C4-2B (cell line): ENCODE measurements at regions not wholly inside any gene's neighbourhood (a gene's known extent, or its start where the extent isn't known, plus 50 kb on each side); places are given as distances from the start of the nearest gene placed in this dataset.

Experiments used
- H3K27ac ChIP-seq: fragments of 450-650 bp; 2 replicates; pipeline ENCODE4 v1.5.1; 2017
- CTCF ChIP-seq: fragments of 450-650 bp; conservative IDR thresholded peaks from 2 replicates; pipeline ENCODE4 v1.5.1; 2017; ENCODE audit warnings: mild to moderate bottlenecking
- ZFX ChIP-seq: fragments of 450-650 bp; IDR thresholded peaks from 2 replicates; pipeline ENCODE4 v1.6.1; 2017

GRCh38 chr3:144923046-144923775 lies 951.6 kb downstream of the DIPK2A start:
- no peak for TF ChIP-seq ZFX
- TF ChIP-seq CTCF, result no peak
- H3K27ac ChIP-seq, result no peak overlapping the region

- H3K27ac ChIP-seq, result no peak overlapping the region
- TF ChIP-seq CTCF, result no peak
- TF ChIP-seq ZFX, result no peak
Observed at GRCh38 chr3:144930431-144930830, 958.8 kb downstream of the DIPK2A start.

GRCh38 chr3:144931590-144931989 lies 960.0 kb downstream of the DIPK2A start:
- H3K27ac ChIP-seq, result no peak overlapping the region
- TF ChIP-seq ZFX, result no peak
- no peak for TF ChIP-seq CTCF

- no peak for TF ChIP-seq CTCF
- TF ChIP-seq ZFX, result no peak
- H3K27ac ChIP-seq, result no peak overlapping the region
Observed at GRCh38 chr3:144942093-144942837, 970.6 kb downstream of the DIPK2A start.

GRCh38 chr3:144942838-144943197 lies 971.2 kb downstream of the DIPK2A start:
- no peak overlapping the region for H3K27ac ChIP-seq
- TF ChIP-seq ZFX, result no peak
- no peak for TF ChIP-seq CTCF

GRCh38 chr3:144947895-144948294 lies 976.3 kb downstream of the DIPK2A start:
- H3K27ac ChIP-seq, result no peak overlapping the region
- TF ChIP-seq CTCF (no peak), ZFX (no peak)

GRCh38 chr3:144948711-144949110 lies 977.1 kb downstream of the DIPK2A start:
- no peak for TF ChIP-seq CTCF
- no peak for TF ChIP-seq ZFX
- no peak overlapping the region for H3K27ac ChIP-seq
